ENCODE measurements at regions not wholly inside any gene's neighbourhood (a gene's known extent, or its start where the extent isn't known, plus 50 kb on each side); places are given as distances from the start of the nearest gene placed in this dataset.

Small RNAs in the stretch of these regions (small RNA-seq; reads per million reads assigned to genes)
- 0 reads per million in 2 experiments for gene RF00019
- 0 to 3.2 reads per million in 2 experiments for gene RNA5SP180
